Superior temporal gyrus (tissue), 1 donor: ENCODE measurements at regions not wholly inside any gene's neighbourhood (a gene's known extent, or its start where the extent isn't known, plus 50 kb on each side); places are given as distances from the start of the nearest gene placed in this dataset.

Source experiments
- DNase-seq: peaks from one replicate; pipeline ENCODE4 v3.0.0-alpha.2; 2016; ENCODE audit errors: extremely low spot score

DNA sequence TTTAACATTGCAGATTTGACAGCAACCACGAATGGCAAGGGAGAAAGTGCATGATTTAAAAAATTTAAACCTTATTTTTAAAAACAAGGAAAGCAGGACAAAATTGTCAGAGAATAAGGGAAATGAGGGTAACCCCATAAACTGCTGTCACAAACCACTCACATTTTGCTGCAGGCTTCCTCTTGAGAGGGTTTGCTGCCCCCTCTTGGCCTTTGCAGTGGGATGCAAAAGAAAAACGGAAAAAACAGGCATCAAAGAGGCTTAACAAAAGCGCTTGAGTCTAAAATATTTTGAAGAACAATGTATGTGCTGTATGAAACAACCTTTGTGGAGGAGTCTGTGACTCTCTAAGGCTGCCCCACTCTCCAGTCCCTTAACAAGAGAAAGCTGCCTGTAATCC, 91.6 kb downstream of the TMX3 start:
- peak; percentile 88 for DNase-seq

- DNase-seq = peak; percentile 46
These were observed 103.6 kb downstream of the TMX3 start for GRCh38 chr18:68611311-68611710.

- peak; percentile 23 for DNase-seq
These were observed 105.9 kb downstream of the TMX3 start for GRCh38 chr18:68608851-68609490.

- no peak for DNase-seq
These were observed 107.1 kb downstream of the TMX3 start for GRCh38 chr18:68607852-68608251.

- DNase-seq = no peak
These were observed 110.7 kb downstream of the TMX3 start for GRCh38 chr18:68604256-68604655.

DNA sequence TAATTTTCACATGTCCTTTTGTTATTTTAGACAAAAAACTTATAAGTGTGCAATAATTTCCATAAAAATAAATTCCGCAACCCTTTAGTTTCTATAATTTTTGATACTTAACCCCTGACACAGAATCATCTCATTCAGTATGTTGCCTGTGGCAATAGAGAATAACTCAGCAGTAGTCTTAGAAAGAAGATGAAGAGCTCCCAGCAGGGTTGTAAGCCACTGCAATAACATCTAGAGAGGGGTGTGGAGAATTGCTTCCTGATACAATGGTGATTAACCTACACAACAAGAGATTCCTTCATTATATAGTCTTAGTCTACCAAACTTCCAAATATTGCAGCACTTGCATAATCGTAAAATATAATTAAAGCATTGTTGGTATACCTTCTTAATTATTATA, 118.9 kb downstream of the TMX3 start:
- DNase-seq = no peak

GRCh38 chr18:68588169-68588568, 126.7 kb downstream of the TMX3 start:
- no peak for DNase-seq

DNA sequence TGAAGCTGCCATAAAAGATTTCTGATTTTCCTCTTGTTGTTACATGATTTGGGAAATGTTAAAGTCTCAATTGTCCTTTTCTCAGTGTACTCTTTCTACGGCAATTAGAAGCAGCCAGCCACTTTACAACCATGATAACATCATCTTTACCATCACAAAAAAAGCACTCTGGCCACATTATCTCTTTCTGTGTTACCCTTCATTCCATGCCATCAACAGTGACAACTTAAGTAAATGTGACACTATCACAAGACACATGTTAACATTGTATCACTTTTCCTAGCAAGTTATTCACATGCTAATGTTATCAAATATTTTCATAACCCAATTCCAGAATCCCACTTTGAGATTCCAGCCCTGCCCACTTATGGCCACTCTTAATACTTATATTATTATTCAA, 131.2 kb downstream of the TMX3 start:
- DNase-seq = no peak

DNA sequence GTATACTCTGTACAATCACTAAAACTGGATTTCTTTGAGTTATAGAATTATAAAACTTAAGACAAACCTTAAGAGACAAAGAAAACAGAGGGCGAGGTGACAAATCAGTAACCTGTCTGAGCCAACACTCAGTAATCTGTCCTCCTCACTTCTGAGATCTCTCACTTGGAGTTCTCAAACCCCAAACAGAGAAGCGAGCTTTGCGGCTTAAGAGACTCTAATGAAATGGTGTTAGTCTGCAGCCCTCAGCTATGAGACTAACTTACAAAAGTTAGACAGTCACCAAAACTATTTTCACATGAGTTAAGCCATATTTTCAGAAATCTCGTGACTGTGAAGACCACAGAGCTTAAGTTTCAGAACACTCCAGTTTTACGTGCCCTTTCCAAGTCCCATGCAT, 140.6 kb downstream of the TMX3 start:
- no peak for DNase-seq

DNA sequence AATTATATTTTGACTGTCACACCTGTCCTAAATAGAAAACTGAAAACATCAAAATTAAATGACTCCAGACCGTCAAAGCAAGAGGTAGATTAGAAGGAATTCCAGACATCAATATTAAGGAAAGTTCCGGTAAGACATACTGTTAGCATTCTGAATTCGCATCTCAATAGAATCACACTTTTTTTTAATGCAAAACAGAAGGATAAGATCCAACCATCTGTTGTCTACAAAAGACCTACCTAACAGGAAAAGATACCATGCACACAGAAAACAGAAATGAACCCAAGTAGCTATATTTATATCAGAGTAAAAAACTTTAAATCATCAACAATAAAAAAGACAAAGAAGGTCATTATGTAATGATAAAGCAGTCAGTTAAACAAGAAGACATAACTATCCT, 145.0 kb downstream of the TMX3 start:
- no peak for DNase-seq

DNA sequence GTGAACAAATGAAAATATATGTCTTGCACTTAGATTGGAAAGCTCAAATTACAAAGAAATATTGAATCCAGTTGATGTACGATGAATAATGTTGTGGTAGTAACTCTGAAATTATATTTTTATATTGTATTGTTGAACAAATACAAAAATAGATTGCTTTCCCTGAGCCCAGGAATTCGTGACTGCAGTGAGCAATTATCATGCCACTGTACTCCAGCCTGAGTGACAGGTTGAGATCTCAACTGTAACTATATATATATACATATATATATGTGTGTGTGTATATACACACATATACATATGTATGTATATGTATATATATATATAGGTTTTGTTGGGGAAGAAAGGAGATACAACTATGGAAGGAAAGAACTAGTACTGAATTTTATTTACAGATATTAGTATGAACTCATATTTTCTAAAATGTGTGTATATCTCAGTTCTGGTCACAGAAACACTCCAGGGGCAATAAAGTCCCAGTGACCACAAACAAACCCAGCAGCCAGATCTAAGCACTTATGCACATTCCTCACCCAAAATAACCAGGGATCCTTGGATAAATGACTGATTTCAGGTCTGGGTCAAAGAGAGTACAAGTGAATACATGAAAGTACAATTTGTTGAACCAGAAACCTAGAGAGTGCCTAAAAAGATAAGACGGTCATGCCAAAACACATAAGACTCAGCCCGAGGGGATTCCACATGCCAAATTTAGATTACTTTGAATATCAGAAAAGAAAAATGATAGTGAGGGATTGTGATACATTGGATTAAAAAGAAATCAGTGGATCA, 146.3 kb downstream of the TMX3 start:
- DNase-seq = no peak

DNA sequence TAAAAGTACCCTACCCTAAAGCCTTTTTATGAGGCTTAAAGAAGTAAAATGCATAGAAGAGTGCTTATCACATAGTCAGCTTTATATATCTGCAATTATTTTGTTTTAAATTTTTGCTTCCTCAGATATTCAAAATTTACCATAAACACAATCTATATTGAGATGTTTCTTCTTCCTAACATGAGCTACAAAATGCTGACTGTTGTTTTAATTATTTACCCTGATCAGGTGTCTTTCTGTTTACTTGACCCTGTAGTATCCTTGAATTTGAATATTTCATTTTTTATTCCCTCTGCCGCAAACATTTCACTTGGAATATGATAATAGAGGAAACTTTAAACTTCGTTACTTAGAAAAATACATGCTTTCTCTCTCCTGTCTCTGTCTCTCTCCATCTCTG, 147.9 kb downstream of the TMX3 start:
- DNase-seq = no peak

- DNase-seq = no peak
These were observed 149.9 kb downstream of the TMX3 start for GRCh38 chr18:68564961-68565360.

DNA sequence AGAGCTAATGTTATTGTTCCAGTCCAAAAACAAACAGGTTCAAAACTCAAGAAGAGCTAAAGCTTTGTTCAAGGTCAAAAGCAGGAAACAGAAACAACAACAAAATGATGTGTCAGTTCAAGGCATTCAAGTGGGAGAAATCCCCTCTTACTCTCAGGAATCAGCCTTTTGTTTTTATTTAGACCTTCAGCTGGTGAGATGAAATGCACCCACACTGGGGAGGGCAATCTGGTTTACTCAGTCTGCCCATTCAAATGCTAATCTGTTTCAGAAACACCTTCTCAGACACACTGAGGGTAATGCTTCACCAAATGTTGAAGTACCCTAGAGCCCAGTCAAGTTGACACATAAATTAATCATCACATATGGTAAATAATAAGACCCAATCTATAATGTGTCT, 150.6 kb downstream of the TMX3 start:
- DNase-seq = no peak

DNA sequence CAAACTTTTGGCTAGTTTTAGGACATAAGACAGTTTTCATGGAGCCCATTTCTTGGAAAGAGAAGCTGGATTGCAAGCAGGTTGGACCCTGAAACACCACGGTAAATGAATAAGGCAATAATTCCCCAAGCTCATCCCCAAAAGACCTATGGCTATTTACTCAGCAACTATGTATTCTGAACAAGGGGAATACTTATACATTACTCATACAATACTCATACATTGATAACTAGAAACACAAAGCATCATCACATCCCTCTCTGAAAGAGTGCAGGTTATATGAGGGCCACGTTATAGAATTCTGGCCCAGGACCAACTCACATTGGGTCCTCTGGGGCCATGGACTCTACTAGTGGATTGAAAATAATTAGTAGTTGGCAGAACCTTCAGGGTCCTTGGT, 154.8 kb downstream of the TMX3 start:
- no peak for DNase-seq

DNA sequence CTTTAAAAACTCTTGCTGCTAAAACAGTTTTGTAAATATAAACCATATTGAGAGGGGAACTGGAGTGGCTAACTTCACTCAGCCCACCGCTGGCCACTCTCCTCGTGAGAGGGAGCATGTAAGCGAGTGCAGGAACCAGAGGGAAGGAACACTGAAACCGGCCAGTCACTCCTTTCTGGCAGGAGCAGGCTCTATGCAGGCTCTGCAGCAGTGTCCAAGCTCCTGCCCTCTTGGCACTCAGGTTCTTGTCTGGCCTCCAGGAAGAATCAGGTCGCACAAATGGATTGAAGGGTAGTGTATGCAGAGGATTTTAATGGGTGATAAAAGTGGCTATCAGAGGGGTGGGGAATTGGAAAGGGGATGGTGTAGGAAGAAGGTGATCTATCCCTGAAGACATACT, 157.7 kb downstream of the TMX3 start:
- no peak for DNase-seq

DNA sequence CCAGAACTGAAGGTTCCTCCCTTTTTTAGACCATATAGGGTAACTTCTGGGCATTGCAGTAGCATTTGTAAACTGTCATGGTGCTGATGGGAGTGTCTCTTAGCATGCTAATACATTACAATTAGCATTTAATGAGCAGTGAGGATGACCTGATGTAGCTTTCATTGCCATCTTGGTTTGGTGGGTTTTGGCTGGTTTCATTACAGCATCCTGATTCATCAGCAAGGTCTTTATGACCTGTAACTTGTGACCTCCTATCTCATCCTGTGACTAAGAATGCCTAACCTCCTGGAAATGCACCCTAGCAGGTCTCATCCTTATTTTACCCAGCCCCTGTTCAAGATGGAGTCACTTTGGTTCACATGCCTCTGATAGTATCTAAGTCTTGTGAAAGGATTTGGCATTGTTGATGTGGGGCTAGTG, 159.0 kb downstream of the TMX3 start:
- DNase-seq = no peak

DNA sequence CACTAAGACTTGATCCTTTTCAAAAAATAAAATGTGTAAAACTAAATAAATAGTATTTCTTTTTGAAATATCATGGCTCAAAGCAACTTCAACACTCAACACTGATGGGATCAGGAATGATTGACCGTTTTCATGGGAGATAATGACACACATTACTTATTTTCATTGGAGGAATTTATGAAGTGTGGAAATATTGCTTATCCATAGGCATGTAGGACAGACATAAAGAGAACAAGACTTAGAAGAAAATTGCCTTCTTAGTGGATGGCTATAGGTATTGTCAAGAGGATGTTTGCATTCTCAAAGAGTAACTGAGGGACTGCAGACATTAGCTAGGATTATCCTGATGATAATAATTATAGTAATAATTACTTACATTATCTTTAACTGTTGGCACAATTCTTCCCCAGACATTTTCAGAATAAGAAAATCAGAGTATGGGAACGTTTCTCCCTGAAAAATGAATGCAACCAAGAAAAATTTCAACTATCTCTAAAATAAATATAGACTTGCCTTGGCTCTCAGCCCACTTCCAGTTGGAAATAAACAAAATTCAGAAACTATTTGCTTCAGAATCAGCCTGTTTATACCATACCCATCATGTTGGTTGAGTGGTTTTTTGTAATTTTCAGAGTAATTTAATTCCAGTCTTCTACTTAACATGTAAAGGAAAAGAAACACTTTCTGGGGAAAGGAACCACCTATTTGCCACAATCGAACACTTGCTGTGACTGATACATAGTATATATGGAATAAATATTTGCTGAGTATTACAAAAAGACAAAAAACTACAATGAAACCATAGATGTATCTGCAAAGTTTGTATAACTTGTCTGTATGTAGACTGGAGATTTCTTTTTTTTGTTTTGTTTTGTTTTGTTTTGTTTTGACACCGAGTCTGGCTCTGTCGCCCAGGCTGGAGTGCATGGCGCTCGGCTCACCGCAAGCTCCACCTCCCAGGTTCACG, 165.7 kb downstream of the TMX3 start:
- DNase-seq = no peak

DNA sequence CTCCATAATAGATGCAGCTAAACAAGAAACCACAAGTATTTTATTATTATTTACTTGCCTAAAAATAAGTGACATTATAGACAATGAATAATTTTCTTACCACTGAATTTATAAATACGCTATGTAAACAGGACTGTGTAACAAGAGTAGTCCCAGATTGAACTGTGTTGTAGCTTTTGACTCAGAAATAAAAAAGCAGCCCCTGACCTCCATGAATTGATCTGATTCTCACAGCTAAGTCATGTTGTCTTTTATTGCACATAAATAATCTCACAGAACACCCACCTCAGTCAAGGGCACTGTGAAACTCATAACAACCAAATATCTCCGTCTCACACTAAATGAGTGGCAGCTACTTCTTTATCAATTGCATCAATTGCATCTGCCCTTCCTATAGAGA, 171.6 kb downstream of the TMX3 start:
- no peak for DNase-seq

DNA sequence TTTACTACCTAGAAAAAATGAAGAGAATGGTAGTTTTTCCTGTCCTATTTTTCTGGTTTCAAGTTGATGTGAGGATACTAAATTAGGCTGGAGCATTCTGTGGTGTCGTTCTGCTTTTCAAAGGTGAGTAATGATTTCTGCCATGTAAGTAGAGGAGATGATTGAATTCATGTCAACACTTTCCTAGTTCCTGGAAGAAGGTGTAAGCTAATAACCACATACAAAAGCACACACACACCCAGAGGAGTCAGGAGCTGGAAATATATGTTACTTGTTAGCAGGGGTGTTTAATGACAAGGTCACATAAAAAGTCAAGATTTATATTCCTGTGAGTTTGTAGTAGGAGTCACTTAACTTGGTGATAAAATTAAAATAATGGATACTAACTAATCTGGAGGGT, 172.1 kb downstream of the TMX3 start:
- DNase-seq = no peak

GRCh38 chr18:68533641-68534040, 181.3 kb downstream of the TMX3 start:
- DNase-seq = no peak

- peak; percentile 48 for DNase-seq
These were observed 182.5 kb downstream of the TMX3 start for GRCh38 chr18:68532328-68532885.
